Chondrocyte (in vitro differentiated cells): ENCODE measurements at regions not wholly inside any gene's neighbourhood (a gene's known extent, or its start where the extent isn't known, plus 50 kb on each side); places are given as distances from the start of the nearest gene placed in this dataset.

Experiments used
- DNase-seq: peaks from one replicate; pipeline ENCODE4 v3.0.0; 2021; ENCODE audit warnings: mixed read lengths, low spot score
- H3K27ac Mint-ChIP-seq: one replicate; pipeline ENCODE4 v1.8.0; 2021; ENCODE audit warnings: mild to moderate bottlenecking, moderate library complexity, mixed read lengths; ENCODE audit not compliant: unreplicated experiment
- H3K27me3 Mint-ChIP-seq: 2 replicates; pipeline ENCODE4 v1.8.0; 2021; ENCODE audit warnings: low read depth, mixed read lengths
- H3K36me3 Mint-ChIP-seq: 2 replicates; pipeline ENCODE4 v1.8.0; 2021; ENCODE audit warnings: low read depth, mixed read lengths
- H3K4me1 Mint-ChIP-seq: 2 replicates; pipeline ENCODE4 v1.8.0; 2021; ENCODE audit warnings: low read depth, mild to moderate bottlenecking, mixed read lengths
- H3K4me3 Mint-ChIP-seq: one replicate; pipeline ENCODE4 v1.8.0; 2021; ENCODE audit warnings: mild to moderate bottlenecking, moderate library complexity, mixed read lengths; ENCODE audit not compliant: unreplicated experiment
- H3K9me3 Mint-ChIP-seq: 2 replicates; pipeline ENCODE4 v1.8.0; 2021; ENCODE audit warnings: low read depth, mixed read lengths
- TF ChIP-seq, protein P1 (sequence below): fragments of 200-600 bp; sonication (generic); IDR thresholded peaks from 2 replicates; pipeline ENCODE4 v1.5.0; 2021; ENCODE audit warnings: antibody characterized with exemption, mild to moderate bottlenecking, moderate library complexity

DNA sequence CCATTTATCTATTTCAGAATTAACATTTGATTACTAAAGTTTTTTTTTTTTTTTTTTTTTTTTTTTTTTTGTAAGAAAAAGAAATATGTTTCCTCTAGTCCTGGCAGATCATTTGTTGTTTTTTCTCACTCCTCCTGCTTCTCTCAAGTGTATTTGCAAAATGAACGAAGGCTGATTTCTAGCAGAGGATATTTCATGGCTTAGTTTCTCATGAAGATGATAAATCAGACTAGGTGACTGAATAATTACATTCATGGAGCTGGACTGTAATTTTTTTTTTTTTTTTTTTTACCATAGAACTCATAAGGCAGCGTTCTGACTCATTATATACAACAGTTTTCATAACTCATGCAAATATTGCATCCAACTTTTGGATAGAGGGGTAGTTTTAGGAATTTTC lies 332.5 kb upstream of the SEMA6D start:
- H3K4me1 Mint-ChIP-seq, result peaks cover 12% of the 10 kb centered on the region
- H3K27me3 Mint-ChIP-seq, result peaks cover 2% of the 10 kb centered on the region
- H3K36me3 Mint-ChIP-seq, result no peaks in the 10 kb centered on the region
- H3K27ac Mint-ChIP-seq, result no peak overlapping the region
- no peaks in the 10 kb centered on the region for H3K9me3 Mint-ChIP-seq
- no peak overlapping the region for H3K4me3 Mint-ChIP-seq
- TF ChIP-seq, protein P1, sequence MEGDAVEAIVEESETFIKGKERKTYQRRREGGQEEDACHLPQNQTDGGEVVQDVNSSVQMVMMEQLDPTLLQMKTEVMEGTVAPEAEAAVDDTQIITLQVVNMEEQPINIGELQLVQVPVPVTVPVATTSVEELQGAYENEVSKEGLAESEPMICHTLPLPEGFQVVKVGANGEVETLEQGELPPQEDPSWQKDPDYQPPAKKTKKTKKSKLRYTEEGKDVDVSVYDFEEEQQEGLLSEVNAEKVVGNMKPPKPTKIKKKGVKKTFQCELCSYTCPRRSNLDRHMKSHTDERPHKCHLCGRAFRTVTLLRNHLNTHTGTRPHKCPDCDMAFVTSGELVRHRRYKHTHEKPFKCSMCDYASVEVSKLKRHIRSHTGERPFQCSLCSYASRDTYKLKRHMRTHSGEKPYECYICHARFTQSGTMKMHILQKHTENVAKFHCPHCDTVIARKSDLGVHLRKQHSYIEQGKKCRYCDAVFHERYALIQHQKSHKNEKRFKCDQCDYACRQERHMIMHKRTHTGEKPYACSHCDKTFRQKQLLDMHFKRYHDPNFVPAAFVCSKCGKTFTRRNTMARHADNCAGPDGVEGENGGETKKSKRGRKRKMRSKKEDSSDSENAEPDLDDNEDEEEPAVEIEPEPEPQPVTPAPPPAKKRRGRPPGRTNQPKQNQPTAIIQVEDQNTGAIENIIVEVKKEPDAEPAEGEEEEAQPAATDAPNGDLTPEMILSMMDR, result no peak
- no peak for DNase-seq

DNA sequence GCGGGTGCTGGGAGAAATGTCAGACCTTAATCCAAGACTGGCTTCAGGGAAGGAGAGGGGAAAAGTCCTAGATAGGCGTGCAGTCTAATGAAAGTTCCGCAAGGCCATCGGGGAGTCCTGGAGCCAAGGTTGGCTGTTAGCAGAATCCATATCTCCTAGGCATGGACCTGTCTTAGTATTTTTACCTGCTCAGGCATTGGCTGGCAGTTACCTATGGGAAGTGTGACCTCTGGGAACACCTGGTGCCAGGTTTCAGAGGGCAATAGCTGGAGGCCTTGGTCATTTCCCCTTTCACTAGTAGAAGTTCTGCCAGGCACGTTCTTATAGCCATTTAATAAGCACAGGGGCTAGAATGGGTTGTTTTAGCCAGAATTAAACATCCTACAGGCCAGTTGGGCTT lies 330.8 kb upstream of the SEMA6D start:
- no peak overlapping the region for H3K4me3 Mint-ChIP-seq
- peaks cover 5% of the 10 kb centered on the region for H3K27me3 Mint-ChIP-seq
- peaks cover 12% of the 10 kb centered on the region for H3K4me1 Mint-ChIP-seq
- no peak overlapping the region for H3K27ac Mint-ChIP-seq
- H3K36me3 Mint-ChIP-seq, result no peaks in the 10 kb centered on the region
- H3K9me3 Mint-ChIP-seq, result no peaks in the 10 kb centered on the region
- no peak for DNase-seq
- TF ChIP-seq, protein P1, result no peak

DNA sequence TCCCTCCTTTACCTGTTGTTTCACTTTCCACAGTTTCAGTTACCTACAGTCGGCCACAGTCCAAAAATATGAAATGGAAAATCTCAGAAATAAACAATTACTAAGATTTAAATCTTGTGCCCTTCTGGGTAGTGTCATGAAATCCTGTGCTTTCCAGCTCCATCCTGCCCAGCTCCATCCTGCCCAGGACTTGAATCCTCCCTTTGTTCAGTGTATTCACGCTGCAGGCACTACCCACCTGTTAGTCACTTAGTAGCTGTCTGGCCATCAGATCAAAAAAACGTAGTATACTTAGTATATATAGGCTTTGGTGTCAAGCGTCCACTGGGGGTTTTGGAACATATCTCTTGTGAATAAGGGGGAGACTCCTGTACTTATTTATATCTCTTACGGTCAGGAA lies 329.0 kb upstream of the SEMA6D start:
- H3K4me1 Mint-ChIP-seq, result peaks cover 12% of the 10 kb centered on the region
- TF ChIP-seq, protein P1, result no peak
- no peak overlapping the region for H3K27ac Mint-ChIP-seq
- H3K4me3 Mint-ChIP-seq, result no peak overlapping the region
- no peaks in the 10 kb centered on the region for H3K36me3 Mint-ChIP-seq
- DNase-seq, result no peak
- H3K9me3 Mint-ChIP-seq, result no peaks in the 10 kb centered on the region
- H3K27me3 Mint-ChIP-seq, result peaks cover 8% of the 10 kb centered on the region

DNA sequence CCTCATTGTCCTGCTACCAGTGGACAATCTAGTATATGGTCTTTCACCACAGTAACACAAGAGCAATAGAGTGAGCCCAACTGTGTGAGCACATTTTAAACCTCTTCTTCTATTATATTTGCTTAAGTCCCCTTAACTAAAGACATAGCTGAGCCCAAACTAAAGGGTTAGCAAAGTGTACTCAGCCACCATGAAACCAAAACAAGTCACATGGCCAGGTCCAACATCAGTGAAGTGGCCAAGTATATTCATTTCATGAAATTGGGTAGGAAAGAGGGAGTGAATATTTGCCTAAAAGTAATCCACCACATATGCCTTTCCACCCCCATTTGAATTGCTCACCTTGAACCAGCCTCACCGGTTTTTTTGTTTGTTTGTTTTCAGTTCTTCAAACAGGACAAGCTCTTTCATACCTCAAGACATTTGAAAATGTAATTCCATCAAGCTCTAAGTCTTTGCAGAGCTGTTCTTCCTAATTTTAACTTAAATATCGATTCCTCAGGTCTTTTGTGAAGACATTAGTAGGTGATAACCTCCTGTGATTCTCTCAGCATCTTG lies 327.0 kb upstream of the SEMA6D start:
- H3K9me3 Mint-ChIP-seq, result no peaks in the 10 kb centered on the region
- H3K4me1 Mint-ChIP-seq, result no peaks in the 10 kb centered on the region
- peaks cover 8% of the 10 kb centered on the region for H3K27me3 Mint-ChIP-seq
- no peak overlapping the region for H3K27ac Mint-ChIP-seq
- TF ChIP-seq, protein P1, result no peak
- no peaks in the 10 kb centered on the region for H3K36me3 Mint-ChIP-seq
- no peak for DNase-seq
- H3K4me3 Mint-ChIP-seq, result no peak overlapping the region

DNA sequence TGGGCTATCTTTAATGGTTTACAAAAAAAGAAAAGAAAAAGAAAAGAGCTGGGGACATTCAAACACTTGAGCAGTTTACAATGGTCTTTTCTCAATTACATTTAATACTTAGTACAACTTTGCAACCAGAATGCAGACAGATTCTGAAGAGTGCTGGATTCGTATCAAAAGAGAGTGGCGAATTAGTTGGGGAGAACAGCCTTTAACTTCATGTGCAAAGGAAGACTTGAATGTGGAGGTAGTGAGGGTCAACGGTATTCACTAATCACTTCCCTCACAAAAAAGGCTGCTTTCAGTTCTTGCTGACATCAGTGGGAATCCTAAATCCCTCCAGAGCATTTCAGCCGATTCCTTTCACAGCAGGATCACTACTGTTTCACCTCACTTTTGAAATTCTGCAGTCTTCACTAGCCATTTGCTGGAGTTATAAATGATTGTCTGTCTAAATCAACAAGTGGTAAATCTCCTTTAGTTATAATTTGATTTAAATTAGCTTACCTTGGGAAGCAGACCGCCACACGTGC lies 323.0 kb upstream of the SEMA6D start:
- no peak overlapping the region for H3K27ac Mint-ChIP-seq
- TF ChIP-seq, protein P1, result no peak
- H3K36me3 Mint-ChIP-seq, result no peaks in the 10 kb centered on the region
- DNase-seq, result no peak
- no peak overlapping the region for H3K4me3 Mint-ChIP-seq
- peaks cover 8% of the 10 kb centered on the region for H3K27me3 Mint-ChIP-seq
- H3K4me1 Mint-ChIP-seq, result no peaks in the 10 kb centered on the region
- no peaks in the 10 kb centered on the region for H3K9me3 Mint-ChIP-seq
